IMR-90 (cell line): ENCODE measurements at regions not wholly inside any gene's neighbourhood (a gene's known extent, or its start where the extent isn't known, plus 50 kb on each side); places are given as distances from the start of the nearest gene placed in this dataset.
A peak's percentile ranks its signal among the peaks of the same experiment; 100 is the strongest.
"Not testable (repeated sequence)": the region's sequence is repeated elsewhere in the genome, so short reads cannot be mapped to it uniquely, and the experiment has no call there.

Experiments used
- ATAC-seq: fragments of 200-7000 bp; cut with Tn5 transposase; 2 replicates; pipeline ENCODE4 v1.9.1; 2020; ENCODE audit warnings: low read depth, mild to moderate bottlenecking, moderate library complexity
- BruUV-seq: library from RNA; stranded (reverse); fragments of 400-500 nt; replicated peaks from 2 replicates; lab custom pipeline; 2021; lab: Mats Ljungman, UMichigan
- CTCF ChIA-PET: fragments of 300-600 bp; formaldehyde crosslinking; extraction: SDS; loops from one replicate; lab custom pipeline; 2021; ENCODE audit warnings: antibody characterized with exemption; lab: Yijun Ruan, JAX
- POLR2A ChIA-PET: fragments of 300-600 bp; sonication (Branson Sonifier 250); formaldehyde crosslinking; loops from one replicate; lab custom pipeline; 2022; ENCODE audit warnings: antibody characterized with exemption; ENCODE audit not compliant: unreplicated experiment; lab: Charles Lee
- DNase-seq: peaks from one replicate; pipeline ENCODE4 v3.0.0; 2013
- H2AFZ ChIP-seq: replicated peaks from 2 replicates; pipeline ENCODE3; 2013; ENCODE audit warnings: low read length, mild to moderate bottlenecking; ENCODE audit not compliant: poor library complexity
- H2AK5ac ChIP-seq: 2 replicates; pipeline ENCODE4 v1.6.1; 2013; ENCODE audit warnings: low read depth, low read length, inconsistent platforms
- H2AK9ac ChIP-seq: replicated peaks from 2 replicates; pipeline ENCODE3; 2013; ENCODE audit warnings: mild to moderate bottlenecking, low read depth, low read length, moderate library complexity; ENCODE audit not compliant: poor library complexity
- H2BK120ac ChIP-seq: 2 replicates; pipeline ENCODE4 v1.6.1; 2013; ENCODE audit warnings: low read depth, low read length, inconsistent platforms
- H2BK15ac ChIP-seq: 3 replicates; pipeline ENCODE4 v1.6.1; 2013; ENCODE audit warnings: low read depth, low read length, inconsistent platforms
- H2BK20ac ChIP-seq: 2 replicates; pipeline ENCODE4 v1.6.1; 2013; ENCODE audit warnings: low read depth, mild to moderate bottlenecking, inconsistent platforms, low read length, moderate library complexity
- H2BK5ac ChIP-seq: 2 replicates; pipeline ENCODE4 v1.6.1; 2013; ENCODE audit warnings: mild to moderate bottlenecking, low read depth, low read length, inconsistent platforms; ENCODE audit not compliant: poor library complexity, severe bottlenecking
- H3K14ac ChIP-seq: replicated peaks from 2 replicates; pipeline ENCODE4 v1.6.1; 2013; ENCODE audit warnings: low read depth, low read length, inconsistent platforms
- H3K18ac ChIP-seq: 2 replicates; pipeline ENCODE4 v1.6.1; 2013; ENCODE audit warnings: low read depth, low read length, control low read depth
- H3K23ac ChIP-seq: 2 replicates; pipeline ENCODE4 v1.6.1; 2013; ENCODE audit warnings: low read depth, low read length, inconsistent platforms
- H3K27ac ChIP-seq: 2 replicates; pipeline ENCODE4 v1.5.1; 2013; ENCODE audit warnings: mild to moderate bottlenecking, control low read depth, low read length; ENCODE audit not compliant: insufficient read depth
- H3K27me3 ChIP-seq: 2 replicates; pipeline ENCODE4 v1.6.1; 2013; ENCODE audit warnings: low read length; ENCODE audit not compliant: control insufficient read depth, insufficient read depth
- H3K36me3 ChIP-seq: 2 replicates; pipeline ENCODE4 v1.6.1; 2013; ENCODE audit warnings: low read length, mixed read lengths; ENCODE audit not compliant: control insufficient read depth, insufficient read depth
- H3K4ac ChIP-seq: 2 replicates; pipeline ENCODE4 v1.6.1; 2013; ENCODE audit warnings: low read depth, low read length, inconsistent platforms
- H3K4me1 ChIP-seq: 2 replicates; pipeline ENCODE4 v1.6.1; 2013; ENCODE audit warnings: low read length, mixed read lengths; ENCODE audit not compliant: control insufficient read depth, insufficient read depth
- H3K4me2 ChIP-seq: 2 replicates; pipeline ENCODE4 v1.6.1; 2013; ENCODE audit warnings: low read depth, mild to moderate bottlenecking, control low read depth, low read length, moderate library complexity
- H3K4me3 ChIP-seq: 2 replicates; pipeline ENCODE4 v1.5.1; 2013; ENCODE audit warnings: low read depth, mild to moderate bottlenecking, control low read depth, low read length, moderate library complexity; ENCODE audit not compliant: insufficient read depth
- H3K56ac ChIP-seq: 2 replicates; pipeline ENCODE4 v1.6.1; 2013; ENCODE audit warnings: low read length, inconsistent platforms; ENCODE audit not compliant: insufficient read depth; ENCODE audit errors: extremely low read depth
- H3K79me1 ChIP-seq, 2 experiments: 2 replicates each; pipeline ENCODE4 v1.6.1; 2013; ENCODE audit warnings: low read length in 2 of 2, inconsistent platforms in 1 of 2, low read depth in 1 of 2
- H3K9ac ChIP-seq: 2 replicates; pipeline ENCODE4 v1.6.1; 2013; ENCODE audit warnings: low read depth, low read length, control low read depth
- H3K9me1 ChIP-seq: 2 replicates; pipeline ENCODE4 v1.6.1; 2013; ENCODE audit warnings: low read length, inconsistent platforms; ENCODE audit not compliant: insufficient read depth
- H3K9me3 ChIP-seq: 2 replicates; pipeline ENCODE4 v1.6.1; 2013; ENCODE audit warnings: low read length; ENCODE audit not compliant: control insufficient read depth, insufficient read depth
- H4K20me1 ChIP-seq: 2 replicates; pipeline ENCODE4 v1.6.1; 2013; ENCODE audit warnings: low read length, inconsistent platforms; ENCODE audit not compliant: insufficient read depth
- H4K5ac ChIP-seq: 2 replicates; pipeline ENCODE4 v1.6.1; 2013; ENCODE audit warnings: mild to moderate bottlenecking, low read depth, low read length, control low read depth
- H4K8ac ChIP-seq, 2 experiments: 2 replicates each; pipeline ENCODE4 v1.6.1; 2013; ENCODE audit warnings: low read depth in 2 of 2, low read length in 2 of 2, control low read depth in 1 of 2, inconsistent platforms in 1 of 2
- H4K91ac ChIP-seq: 2 replicates; pipeline ENCODE4 v1.6.1; 2013; ENCODE audit warnings: low read depth, low read length, inconsistent platforms; ENCODE audit not compliant: insufficient read depth
- WGBS, 2 experiments: methylation state at CpG; one replicate each; pipeline versions ENCODE4 v1.1.5 to v1.1.7; 2013; ENCODE audit warnings: missing lambda C conversion rate in 2 of 2; ENCODE audit not compliant: insufficient read length in 1 of 2; ENCODE audit errors: extremely low coverage in 2 of 2; 5-methylcytosine and 5-hydroxymethylcytosine counted together
- dilution Hi-C: fragments of 300-500 bp; cut with HindIII; formaldehyde crosslinking; loops from one replicate; pipeline ENCODE4 v1.14.3; 2018; ENCODE audit warnings: low sequenced_read_pairs; ENCODE audit not compliant: unreplicated experiment
- in situ Hi-C: fragments of 300-500 bp; cut with MboI; formaldehyde crosslinking; loops from 3 replicates; pipeline ENCODE4 v1.14.3; 2019; ENCODE audit warnings: low sequenced_read_pairs, inconsistent platforms, mixed read lengths
- intact Hi-C: fragments of 100-400 bp; cut with micrococcal nuclease; formaldehyde crosslinking; loops from 2 replicates; pipeline ENCODE4 v1.10.0; 2022

DNA sequence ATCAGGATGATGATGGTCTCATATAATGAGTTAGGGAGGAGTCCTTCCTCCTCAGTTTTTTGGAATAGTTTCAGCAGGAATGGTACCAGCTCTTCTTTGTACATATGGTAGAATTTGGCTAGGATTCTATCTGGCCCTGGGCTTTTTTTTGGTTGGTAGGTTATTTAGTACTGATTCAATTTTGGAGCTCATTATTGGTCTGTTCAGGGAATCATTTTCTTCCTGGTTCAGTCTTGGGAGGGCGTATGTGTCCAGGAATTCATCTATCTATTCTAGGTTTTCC is 73.3 kb upstream of the BOD1L1 start:
- H2AK9ac ChIP-seq, H3K56ac ChIP-seq, H3K36me3 ChIP-seq, H3K4me1 ChIP-seq, H4K8ac ChIP-seq, BruUV-seq, ATAC-seq, H3K4ac ChIP-seq, dilution Hi-C loops, H3K14ac ChIP-seq, H2AK5ac ChIP-seq, H3K9ac ChIP-seq, H3K23ac ChIP-seq, in situ Hi-C loops, H3K9me3 ChIP-seq, H3K9me1 ChIP-seq, H3K27me3 ChIP-seq, H3K18ac ChIP-seq, H3K27ac ChIP-seq, H2AFZ ChIP-seq, POLR2A ChIA-PET, H3K4me2 ChIP-seq, H4K20me1 ChIP-seq, H4K91ac ChIP-seq, H3K4me3 ChIP-seq, H4K5ac ChIP-seq, H2BK15ac ChIP-seq, DNase-seq, H3K79me1 ChIP-seq: not testable (repeated sequence)
- CTCF ChIA-PET, result interaction anchor here (1.0 kb wide), 1 partner anchor 47 kb away, joined by 3 read pairs; no protein-coding TSS in a partner anchor
- intact Hi-C loops, result loop anchor here (5.0 kb wide), 1 partner anchor 207 kb away; no protein-coding TSS in a partner anchor
- peak overlapping the region; percentile 41 for H2BK5ac ChIP-seq
- 0 out of 2 replicates have a peak overlapping the region, but pooled peaks have one; percentile 17 for H2BK120ac ChIP-seq
- no CpG with 5 or more reads among the region's 1 CpG for WGBS, 2 experiments
- 0 out of 2 replicates have a peak overlapping the region, but pooled peaks have one; percentile 10 for H2BK20ac ChIP-seq
